CD8-positive, alpha-beta memory T cell (primary cell): ENCODE measurements at regions not wholly inside any gene's neighbourhood (a gene's known extent, or its start where the extent isn't known, plus 50 kb on each side); places are given as distances from the start of the nearest gene placed in this dataset.

Source experiments
- CTCF ChIA-PET: fragments of 350-600 bp; sonication (Branson Sonifier 250); formaldehyde crosslinking; loops from one replicate; lab custom pipeline; 2021; ENCODE audit warnings: antibody characterized with exemption; lab: Charles Lee
- POLR2A ChIA-PET: fragments of 350-600 bp; sonication (Branson Sonifier 250); formaldehyde crosslinking; loops from one replicate; lab custom pipeline; 2021; ENCODE audit warnings: antibody characterized with exemption; lab: Charles Lee
- DNase-seq, 5 donors: peaks; one replicate each; pipeline versions ENCODE4 v3.0.0 to v3.0.0-alpha.2; 2020 to 2022; ENCODE audit warnings: mixed read lengths in 1 of 5
- H3K27ac ChIP-seq: one replicate; pipeline ENCODE4 v1.7.0; 2013; ENCODE audit warnings: low read depth, mild to moderate bottlenecking, low read length, moderate library complexity
- H3K27me3 ChIP-seq: 2 replicates; pipeline ENCODE4 v1.7.0; 2013; ENCODE audit warnings: low read length, mild to moderate bottlenecking; ENCODE audit not compliant: insufficient read depth, poor library complexity, severe bottlenecking
- H3K36me3 ChIP-seq: 2 replicates; pipeline ENCODE4 v1.7.0; 2013; ENCODE audit warnings: mild to moderate bottlenecking, low read length, moderate library complexity; ENCODE audit not compliant: insufficient read depth
- H3K4me1 ChIP-seq: 2 replicates; pipeline ENCODE4 v1.7.0; 2013; ENCODE audit warnings: mild to moderate bottlenecking, low read length, moderate library complexity; ENCODE audit not compliant: insufficient read depth
- H3K4me3 ChIP-seq: 2 replicates; pipeline ENCODE4 v1.7.0; 2013; ENCODE audit warnings: mild to moderate bottlenecking, low read length
- H3K9me3 ChIP-seq: 2 replicates; pipeline ENCODE4 v1.7.0; 2013; ENCODE audit warnings: mild to moderate bottlenecking, low read length
- H3K27ac Mint-ChIP-seq, 8 donors: one replicate each; pipeline ENCODE4 v1.8.0; 2020 to 2021; ENCODE audit warnings: mixed read lengths in 8 of 8, mild to moderate bottlenecking in 6 of 8, inconsistent platforms in 3 of 8, moderate library complexity in 3 of 8
- H3K27me3 Mint-ChIP-seq, 2 donors: one replicate each; pipeline ENCODE4 v1.8.0; 2020 to 2021; ENCODE audit warnings: mixed read lengths in 2 of 2, mild to moderate bottlenecking in 1 of 2, moderate library complexity in 1 of 2
- H3K36me3 Mint-ChIP-seq, 3 donors: one replicate each; pipeline ENCODE4 v1.8.0; 2020 to 2021; ENCODE audit warnings: mixed read lengths in 3 of 3, inconsistent platforms in 1 of 3, mild to moderate bottlenecking in 1 of 3
- H3K4me1 Mint-ChIP-seq, 3 donors: one replicate each; pipeline ENCODE4 v1.8.0; 2020 to 2021; ENCODE audit warnings: mixed read lengths in 3 of 3, inconsistent platforms in 1 of 3, mild to moderate bottlenecking in 1 of 3
- H3K4me3 Mint-ChIP-seq, 7 donors: one replicate each; pipeline ENCODE4 v1.8.0; 2020 to 2021; ENCODE audit warnings: mixed read lengths in 7 of 7, mild to moderate bottlenecking in 6 of 7, moderate library complexity in 4 of 7, inconsistent platforms in 2 of 7
- H3K9me3 Mint-ChIP-seq, 5 donors: one replicate each; pipeline ENCODE4 v1.8.0; 2020 to 2022; ENCODE audit warnings: mixed read lengths in 5 of 5, mild to moderate bottlenecking in 3 of 5, moderate library complexity in 2 of 5, inconsistent platforms in 1 of 5

DNA sequence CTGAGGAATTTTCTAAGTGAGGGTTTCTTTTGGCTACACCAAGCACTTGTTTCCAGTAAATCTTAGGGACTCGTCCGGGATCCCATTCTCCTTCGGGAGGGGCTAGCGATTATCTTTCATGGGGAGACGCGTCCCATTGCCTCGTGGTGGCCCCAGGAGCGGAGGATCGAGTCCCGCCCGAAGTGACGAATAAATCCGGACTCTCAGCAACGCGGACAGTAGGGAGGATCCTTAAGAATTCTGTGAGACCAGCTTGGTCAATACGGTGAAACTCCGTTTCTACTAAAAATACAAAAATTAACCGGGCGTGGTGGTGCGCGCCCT lies 69.1 kb upstream of the PRSS16 start:
- H3K36me3 ChIP-seq, result no peaks in the 10 kb centered on the region
- DNase-seq, result no peak
- H3K27ac ChIP-seq, result no peak overlapping the region
- Mint-ChIP-seq H3K27ac (peak overlapping the region; percentile 24 to 100 (median 87)), H3K4me1 (peaks cover 12 to 26% (median 16%) of the 10 kb centered on the region in 3 donors), H3K27me3 (peaks cover 3 to 18% of the 10 kb centered on the region in 2 donors), H3K9me3 (peaks cover 0 to 6% (median 2%) of the 10 kb centered on the region in 5 donors), H3K36me3 (peaks cover 0 to 12% (median 0%) of the 10 kb centered on the region in 3 donors), H3K4me3 (peak overlapping the region; percentile 93 to 100 (median 97))
- no peaks in the 10 kb centered on the region for H3K9me3 ChIP-seq
- peak overlapping the region; percentile 100 for H3K4me3 ChIP-seq
- H3K27me3 ChIP-seq, result no peaks in the 10 kb centered on the region
- POLR2A ChIA-PET, result interaction anchor here (1.0 to 2.5 kb wide), 4 partner anchors 10 to 659 kb away, joined by 3 to 13 read pairs (median 4); a partner anchor contains a TSS
- no peaks in the 10 kb centered on the region for H3K4me1 ChIP-seq
- CTCF ChIA-PET, result interaction anchor here (1.0 to 3.3 kb wide), 9 partner anchors 9 to 856 kb away, joined by 3 to 26 read pairs (median 8); a partner anchor contains a TSS

DNA sequence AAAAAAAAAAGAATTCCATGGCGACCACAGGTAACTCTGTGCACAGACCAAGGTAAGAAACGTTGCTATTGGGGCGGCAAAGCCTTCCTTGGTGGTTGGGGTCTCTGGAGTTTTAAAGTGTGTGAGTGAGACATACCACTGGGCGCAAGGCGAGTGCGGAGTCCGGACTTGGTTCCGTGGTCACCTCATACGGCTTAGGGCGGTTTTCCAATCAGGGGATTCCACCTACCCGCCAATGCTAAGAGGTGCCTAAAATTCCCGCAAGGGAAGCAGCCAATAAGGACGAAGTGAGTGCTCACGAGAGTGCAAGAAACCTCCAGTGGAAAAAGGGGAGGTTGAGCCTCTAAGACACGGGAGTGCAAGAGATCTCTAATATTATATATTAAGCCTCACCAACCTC lies 68.6 kb upstream of the PRSS16 start:
- H3K4me3 Mint-ChIP-seq, result peak overlapping the region; percentile 49 to 100 (median 87)
- ChIA-PET POLR2A (interaction anchor here (0.6 to 2.5 kb wide), 3 partner anchors 10 to 629 kb away, joined by 3 to 13 read pairs (median 3); a partner anchor contains a TSS), CTCF (interaction anchor here (2.1 to 3.3 kb wide), 4 partner anchors 9 to 715 kb away, joined by 8 to 26 read pairs (median 18); a partner anchor contains a TSS)
- peaks cover 3 to 18% of the 10 kb centered on the region in 2 donors for H3K27me3 Mint-ChIP-seq
- Histone ChIP-seq H3K36me3 (no peaks in the 10 kb centered on the region), H3K4me1 (no peaks in the 10 kb centered on the region), H3K4me3 (no peak overlapping the region), H3K27ac (no peak overlapping the region), H3K27me3 (no peaks in the 10 kb centered on the region), H3K9me3 (no peaks in the 10 kb centered on the region)
- peaks cover 0 to 12% (median 0%) of the 10 kb centered on the region in 3 donors for H3K36me3 Mint-ChIP-seq
- peaks cover 12 to 26% (median 16%) of the 10 kb centered on the region in 3 donors for H3K4me1 Mint-ChIP-seq
- DNase-seq, result no peak
- H3K27ac Mint-ChIP-seq, result peak overlapping the region in 2 of 8 donors; percentile 78 to 85
- H3K9me3 Mint-ChIP-seq, result peaks cover 0 to 6% (median 2%) of the 10 kb centered on the region in 5 donors

DNA sequence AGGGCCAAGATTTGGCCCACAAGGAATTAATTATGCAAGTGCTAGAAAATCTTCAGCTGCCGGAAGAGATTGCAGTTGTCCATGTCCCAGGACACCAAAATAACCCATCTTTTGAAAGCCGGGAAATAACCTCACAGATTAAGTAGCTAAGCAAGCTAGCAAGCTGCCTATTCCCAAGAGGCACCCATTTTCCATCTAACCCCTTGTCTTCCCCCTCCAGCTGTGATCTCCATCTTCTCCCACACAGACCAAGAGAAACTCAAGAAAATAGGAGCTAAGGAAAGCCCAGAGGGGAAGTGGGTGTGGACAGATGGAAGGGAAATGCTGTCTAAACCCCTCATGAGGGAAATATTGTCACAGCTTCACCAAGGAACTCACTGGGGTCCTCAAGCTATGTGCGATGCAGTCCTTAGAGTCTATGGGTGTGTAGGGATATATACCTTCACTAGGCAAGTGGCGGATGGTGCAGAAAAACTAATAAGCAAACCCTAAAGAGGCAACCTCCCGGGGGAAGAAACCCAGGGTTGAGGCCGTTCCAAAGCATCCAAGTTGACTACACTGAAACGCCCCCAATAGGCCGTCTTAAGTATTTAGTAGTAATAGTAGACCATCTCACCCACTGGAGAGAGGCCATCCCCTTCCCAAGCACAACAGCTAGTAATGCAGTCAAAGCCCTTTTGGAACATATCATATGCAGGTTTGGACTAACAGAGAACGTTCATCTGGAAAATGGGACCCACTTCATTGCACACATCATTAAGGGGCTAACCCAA lies 64.3 kb upstream of the PRSS16 start:
- Mint-ChIP-seq H3K4me3 (peak overlapping the region in 1 of 7 donors; percentile 32), H3K36me3 (peaks cover 0 to 3% (median 0%) of the 10 kb centered on the region in 3 donors), H3K27ac (no peak overlapping the region), H3K4me1 (peaks cover 9 to 16% (median 10%) of the 10 kb centered on the region in 3 donors), H3K27me3 (peaks cover 2 to 3% of the 10 kb centered on the region in 2 donors), H3K9me3 (peaks cover 0 to 2% (median 0%) of the 10 kb centered on the region in 5 donors)
- H3K4me3 ChIP-seq, result no peak overlapping the region
- ChIA-PET CTCF (interaction anchor here (1.5 to 2.6 kb wide), 2 partner anchors 569 to 589 kb away, joined by 7 to 9 read pairs; no protein-coding TSS in a partner anchor), POLR2A (no interaction called here)
- H3K36me3 ChIP-seq, result no peaks in the 10 kb centered on the region
- no peaks in the 10 kb centered on the region for H3K9me3 ChIP-seq
- no peak overlapping the region for H3K27ac ChIP-seq
- no peak for DNase-seq
- no peaks in the 10 kb centered on the region for H3K27me3 ChIP-seq
- H3K4me1 ChIP-seq, result no peaks in the 10 kb centered on the region

DNA sequence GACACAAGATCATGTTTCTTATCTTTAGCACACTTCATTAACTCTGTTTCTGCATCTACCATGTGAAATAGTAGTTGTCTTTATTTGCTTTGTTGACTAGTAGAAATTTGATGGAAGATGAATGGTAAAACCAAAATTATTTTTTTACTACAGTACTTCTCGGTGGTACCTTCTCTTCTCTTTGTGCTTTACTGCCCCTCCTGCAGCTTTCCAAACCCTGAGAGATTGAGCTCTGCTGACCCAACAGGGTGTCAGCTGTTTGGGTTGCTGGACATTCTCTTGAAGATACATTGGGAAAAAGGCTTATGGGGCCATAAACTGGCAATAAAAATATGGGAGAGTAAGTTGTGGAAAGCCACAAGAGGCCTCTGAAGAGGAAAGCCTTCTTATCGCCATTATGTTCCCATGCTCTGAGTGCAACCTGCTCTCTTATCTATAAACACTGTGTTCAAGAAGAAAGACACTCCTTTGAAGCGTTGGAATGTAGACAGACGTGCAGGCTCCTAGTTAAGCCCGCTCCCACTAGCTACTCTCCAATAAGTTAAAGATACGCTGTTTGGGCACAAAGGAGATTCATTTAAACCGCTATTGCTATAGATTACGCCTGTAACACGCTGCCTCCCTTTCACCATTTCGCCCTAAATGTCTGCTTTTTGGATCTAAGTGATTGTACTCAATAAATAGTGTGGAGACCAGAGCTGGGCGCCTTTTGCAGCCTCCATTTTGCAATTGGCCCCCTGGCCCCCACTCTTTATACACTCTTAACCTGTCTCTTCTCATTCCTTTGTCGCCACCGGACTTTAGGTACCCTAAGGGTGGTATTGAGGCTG lies 60.1 kb upstream of the PRSS16 start:
- H3K27me3 ChIP-seq, result no peaks in the 10 kb centered on the region
- POLR2A ChIA-PET, result no interaction called here
- Mint-ChIP-seq H3K4me1 (peaks cover 10 to 17% (median 13%) of the 10 kb centered on the region in 3 donors), H3K9me3 (no peaks in the 10 kb centered on the region), H3K4me3 (peak overlapping the region; percentile 85 to 94 (median 93)), H3K36me3 (peaks cover 0 to 8% (median 0%) of the 10 kb centered on the region in 3 donors), H3K27me3 (peaks cover 0 to 3% of the 10 kb centered on the region in 2 donors), H3K27ac (peak overlapping the region in 6 of 8 donors; percentile 48 to 86 (median 82))
- CTCF ChIA-PET, result interaction anchor here (0.7 to 2.9 kb wide), 8 partner anchors 10 to 709 kb away, joined by 3 to 16 read pairs (median 5); a partner anchor contains a TSS
- no peaks in the 10 kb centered on the region for H3K9me3 ChIP-seq
- peak overlapping the region; percentile 80 for H3K4me3 ChIP-seq
- DNase-seq, result no peak
- H3K4me1 ChIP-seq, result no peaks in the 10 kb centered on the region
- no peaks in the 10 kb centered on the region for H3K36me3 ChIP-seq
- peak overlapping the region; percentile 83 for H3K27ac ChIP-seq

DNA sequence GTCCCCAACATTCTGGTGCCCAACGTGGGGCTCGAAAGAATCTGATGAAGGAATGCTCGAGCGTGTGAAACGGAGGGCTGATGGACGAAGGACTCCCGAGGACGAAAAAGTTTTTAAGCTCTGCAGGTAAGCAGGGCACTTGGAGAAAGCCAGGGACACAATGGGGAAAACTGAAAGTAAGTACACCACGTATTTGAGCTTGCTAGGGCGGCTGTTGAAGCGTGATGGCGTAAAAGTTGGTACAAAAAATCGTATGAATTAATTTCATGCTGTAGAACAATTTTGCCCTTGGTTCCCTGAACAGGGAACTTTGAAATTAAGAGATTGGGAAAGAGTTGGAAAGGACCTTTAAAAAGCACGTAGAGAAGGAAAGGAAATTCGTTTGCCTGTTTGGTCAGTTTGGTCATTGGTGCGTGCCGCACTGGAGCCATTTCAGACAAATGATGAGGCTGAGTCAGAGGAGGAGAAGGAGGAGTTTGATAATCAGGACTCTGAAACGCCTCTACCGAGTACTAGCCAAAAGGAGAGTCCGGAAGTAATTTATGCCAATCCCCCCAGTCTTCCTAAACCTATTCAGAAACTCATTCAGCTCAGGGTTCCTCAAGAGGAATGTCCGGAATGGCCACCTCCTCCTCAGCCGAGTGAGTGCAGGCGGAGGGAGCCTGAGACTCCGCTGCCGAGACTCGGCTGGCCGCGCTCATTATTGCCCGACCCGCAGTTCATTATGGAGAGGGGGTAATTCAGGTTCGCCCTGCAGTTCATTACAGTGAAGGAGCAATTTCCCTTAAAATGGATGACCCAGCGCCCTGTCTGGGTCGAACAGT lies 59.2 kb upstream of the PRSS16 start:
- Histone ChIP-seq H3K4me3 (peak overlapping the region; percentile 80), H3K9me3 (no peaks in the 10 kb centered on the region), H3K36me3 (no peaks in the 10 kb centered on the region), H3K4me1 (no peaks in the 10 kb centered on the region), H3K27me3 (no peaks in the 10 kb centered on the region), H3K27ac (peak overlapping the region; percentile 83)
- DNase-seq, result peak in 1 of 5 donors; percentile 9
- Mint-ChIP-seq H3K4me1 (peaks cover 10 to 17% (median 13%) of the 10 kb centered on the region in 3 donors), H3K4me3 (peak overlapping the region; percentile 85 to 94 (median 93)), H3K9me3 (no peaks in the 10 kb centered on the region), H3K36me3 (peaks cover 0 to 8% (median 0%) of the 10 kb centered on the region in 3 donors), H3K27me3 (peaks cover 0 to 3% of the 10 kb centered on the region in 2 donors), H3K27ac (peak overlapping the region; percentile 48 to 93 (median 82))
- ChIA-PET POLR2A (interaction anchor here (1.0 kb wide), 1 partner anchor 10 kb away, joined by 3 read pairs; no protein-coding TSS in a partner anchor), CTCF (interaction anchor here (0.7 to 2.9 kb wide), 9 partner anchors 11 to 708 kb away, joined by 3 to 16 read pairs (median 4); a partner anchor contains a TSS)

DNA sequence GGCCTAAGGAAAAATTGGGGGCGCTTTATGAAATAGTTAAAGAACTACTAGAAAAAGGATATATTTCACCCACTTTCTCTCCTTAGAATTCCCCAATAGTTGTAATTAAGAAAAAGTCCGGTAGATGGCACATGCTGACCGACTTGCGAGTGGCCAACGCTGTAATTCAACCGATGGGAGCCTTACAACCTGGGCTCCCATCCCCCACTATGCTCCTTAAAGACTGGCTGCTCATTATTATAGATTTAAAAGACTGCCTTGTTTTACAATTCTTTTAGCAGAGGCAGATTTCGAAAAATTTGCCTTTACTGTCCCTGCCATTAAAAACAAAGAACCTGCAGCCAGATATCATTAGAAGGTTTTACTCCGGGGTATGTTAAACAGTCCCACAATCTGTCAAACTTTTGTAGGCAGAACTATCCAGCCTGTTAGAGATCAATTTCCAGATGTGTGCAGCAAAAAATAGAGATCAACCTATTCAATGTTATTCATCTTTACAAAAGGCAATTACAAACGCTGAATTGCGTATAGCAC lies 58.5 kb upstream of the PRSS16 start:
- H3K4me1 ChIP-seq, result no peaks in the 10 kb centered on the region
- peaks cover 0 to 8% (median 0%) of the 10 kb centered on the region in 3 donors for H3K36me3 Mint-ChIP-seq
- peak; percentile 23 to 68 (median 60) for DNase-seq
- peaks cover 0 to 3% of the 10 kb centered on the region in 2 donors for H3K27me3 Mint-ChIP-seq
- no peaks in the 10 kb centered on the region for H3K27me3 ChIP-seq
- ChIA-PET CTCF (interaction anchor here (1.0 to 2.9 kb wide), 3 partner anchors 12 to 707 kb away, joined by 3 to 16 read pairs (median 3); no protein-coding TSS in a partner anchor), POLR2A (interaction anchor here (1.0 kb wide), 1 partner anchor 10 kb away, joined by 3 read pairs; no protein-coding TSS in a partner anchor)
- H3K27ac Mint-ChIP-seq, result peak overlapping the region in 7 of 8 donors; percentile 48 to 93 (median 83)
- peak overlapping the region; percentile 80 for H3K4me3 ChIP-seq
- H3K36me3 ChIP-seq, result no peaks in the 10 kb centered on the region
- no peaks in the 10 kb centered on the region for H3K9me3 ChIP-seq
- H3K4me3 Mint-ChIP-seq, result peak overlapping the region; percentile 85 to 94 (median 93)
- H3K27ac ChIP-seq, result peak overlapping the region; percentile 83
- H3K9me3 Mint-ChIP-seq, result no peaks in the 10 kb centered on the region
- H3K4me1 Mint-ChIP-seq, result peaks cover 10 to 17% (median 13%) of the 10 kb centered on the region in 3 donors
